PC-9 (cell line): ENCODE measurements at regions not wholly inside any gene's neighbourhood (a gene's known extent, or its start where the extent isn't known, plus 50 kb on each side); places are given as distances from the start of the nearest gene placed in this dataset.

ENCODE experiments used
- CTCF ChIP-seq: fragments of 200-600 bp; sonication (generic); conservative IDR thresholded peaks from 2 replicates; pipeline ENCODE4 v1.6.1; 2017; ENCODE audit warnings: mixed run types, antibody characterized with exemption, mild to moderate bottlenecking, moderate library complexity
- EZH2 ChIP-seq: fragments of 200-600 bp; sonication (generic); IDR thresholded peaks from 2 replicates; pipeline ENCODE4 v1.8.0; 2017; ENCODE audit warnings: antibody characterized with exemption, low read depth

GRCh38 chr1:18560692-18561091, 70.0 kb upstream of the PAX7 start:
- TF ChIP-seq CTCF = no peak
- no peak for TF ChIP-seq EZH2
